Neural cell (in vitro differentiated cells): ENCODE measurements at regions not wholly inside any gene's neighbourhood (a gene's known extent, or its start where the extent isn't known, plus 50 kb on each side); places are given as distances from the start of the nearest gene placed in this dataset.

ENCODE experiments used
- H2AFZ ChIP-seq: fragments of 200-600, 300-800 bp; sonication (generic), shearing (Covaris generic); 2 replicates; pipeline ENCODE4 v1.6.0; 2014; ENCODE audit warnings: low read depth, mild to moderate bottlenecking, antibody characterized with exemption, low read length, moderate library complexity
- H3F3A ChIP-seq: fragments of 200-600 bp; shearing (Covaris generic); 2 replicates; pipeline ENCODE4 v1.6.1; 2016; ENCODE audit warnings: mild to moderate bottlenecking, moderate library complexity, mixed read lengths, antibody characterized with exemption, low read length; ENCODE audit not compliant: insufficient read depth, poor library complexity, severe bottlenecking
- H3K27ac ChIP-seq: fragments of 200-600, 300-800 bp; sonication (generic), shearing (Covaris generic); 2 replicates; pipeline ENCODE4 v1.5.1; 2014; ENCODE audit warnings: mild to moderate bottlenecking, low read length, moderate library complexity
- H3K27me3 ChIP-seq: fragments of 300-800, 200-600 bp; sonication (generic), shearing (Covaris generic); 2 replicates; pipeline ENCODE4 v1.6.0; 2014; ENCODE audit warnings: mild to moderate bottlenecking, low read depth, low read length, moderate library complexity; ENCODE audit not compliant: insufficient read depth
- H3K36me3 ChIP-seq: fragments of 300-800, 200-600 bp; sonication (generic), shearing (Covaris generic); 2 replicates; pipeline ENCODE4 v1.5.1; 2014; ENCODE audit warnings: mild to moderate bottlenecking, antibody characterized with exemption, low read length, moderate library complexity; ENCODE audit not compliant: insufficient read depth
- H3K4me2 ChIP-seq: fragments of 300-800, 200-600 bp; sonication (generic), shearing (Covaris generic); 2 replicates; pipeline ENCODE4 v1.6.0; 2014; ENCODE audit warnings: mild to moderate bottlenecking, low read length
- H3K4me3 ChIP-seq: fragments of 300-800, 200-600 bp; sonication (generic), shearing (Covaris generic); 2 replicates; pipeline ENCODE4 v1.5.1; 2014; ENCODE audit warnings: mild to moderate bottlenecking, low read length, moderate library complexity
- H3K79me2 ChIP-seq: fragments of 200-600 bp; shearing (Covaris generic); replicated peaks from 2 replicates; pipeline ENCODE4 v1.6.0; 2014; ENCODE audit warnings: mild to moderate bottlenecking, low read length, moderate library complexity; ENCODE audit not compliant: insufficient read depth
- H3K9ac ChIP-seq: fragments of 300-800, 200-600 bp; sonication (generic), shearing (Covaris generic); 2 replicates; pipeline ENCODE4 v1.6.1; 2016; ENCODE audit warnings: mild to moderate bottlenecking, low read length, mixed read lengths
- H3K9me2 ChIP-seq: fragments of 200-600 bp; shearing (Covaris generic); 2 replicates; pipeline ENCODE4 v1.6.1; 2016; ENCODE audit warnings: mild to moderate bottlenecking, low read length, mixed read lengths; ENCODE audit not compliant: insufficient read depth
- H3K9me3 ChIP-seq: fragments of 200-600, 300-800 bp; sonication (generic), shearing (Covaris generic); 2 replicates; pipeline ENCODE4 v1.6.1; 2016; ENCODE audit warnings: mild to moderate bottlenecking, mixed run types, low read length, moderate library complexity, mixed read lengths
- H4K20me1 ChIP-seq: fragments of 200-600 bp; shearing (Covaris generic); 2 replicates; pipeline ENCODE4 v1.6.1; 2016; ENCODE audit warnings: mild to moderate bottlenecking, mixed run types; ENCODE audit not compliant: insufficient read depth
- EP300 ChIP-seq: fragments of 450-650 bp; conservative IDR thresholded peaks from 2 replicates; pipeline ENCODE4 v1.6.1; 2014; ENCODE audit warnings: antibody characterized with exemption, mild to moderate bottlenecking, moderate library complexity; ENCODE audit not compliant: poor library complexity, severe bottlenecking
- EZH2 ChIP-seq: fragments of 200-600, 300-800 bp; shearing (Covaris generic), sonication (generic); IDR thresholded peaks from 2 replicates; pipeline ENCODE4 v1.6.1; 2014; ENCODE audit warnings: antibody characterized with exemption, low read length, borderline replicate concordance, mild to moderate bottlenecking; ENCODE audit not compliant: insufficient read depth, poor library complexity, severe bottlenecking
- MXI1 ChIP-seq: fragments of 450-650 bp; conservative IDR thresholded peaks from 2 replicates; pipeline ENCODE4 v1.6.1; 2014; ENCODE audit warnings: antibody characterized with exemption, mild to moderate bottlenecking; ENCODE audit not compliant: poor library complexity, severe bottlenecking
- POLR2AphosphoS5 ChIP-seq: IDR thresholded peaks from 2 replicates; pipeline ENCODE4 v1.6.1; 2012
- RAD21 ChIP-seq: fragments of 450-650 bp; conservative IDR thresholded peaks from 2 replicates; pipeline ENCODE4 v1.6.1; 2014; ENCODE audit warnings: antibody characterized with exemption, mild to moderate bottlenecking, moderate library complexity
- SMC3 ChIP-seq: fragments of 450-650 bp; conservative IDR thresholded peaks from 2 replicates; pipeline ENCODE4 v1.6.1; 2014; ENCODE audit warnings: antibody characterized with exemption, mild to moderate bottlenecking, moderate library complexity; ENCODE audit not compliant: poor library complexity
- TAF1 ChIP-seq: IDR thresholded peaks from 2 replicates; pipeline ENCODE4 v1.6.1; 2012; ENCODE audit warnings: low read depth
- TF ChIP-seq, protein P1 (sequence below): fragments of 450-650 bp; IDR thresholded peaks from 2 replicates; pipeline ENCODE4 v1.5.1; 2014; ENCODE audit warnings: antibody characterized with exemption, mild to moderate bottlenecking, moderate library complexity; ENCODE audit not compliant: poor library complexity, severe bottlenecking
- TF ChIP-seq, protein P2 (sequence below): IDR thresholded peaks from 2 replicates; pipeline ENCODE4 v1.6.1; 2012; ENCODE audit warnings: borderline replicate concordance

DNA sequence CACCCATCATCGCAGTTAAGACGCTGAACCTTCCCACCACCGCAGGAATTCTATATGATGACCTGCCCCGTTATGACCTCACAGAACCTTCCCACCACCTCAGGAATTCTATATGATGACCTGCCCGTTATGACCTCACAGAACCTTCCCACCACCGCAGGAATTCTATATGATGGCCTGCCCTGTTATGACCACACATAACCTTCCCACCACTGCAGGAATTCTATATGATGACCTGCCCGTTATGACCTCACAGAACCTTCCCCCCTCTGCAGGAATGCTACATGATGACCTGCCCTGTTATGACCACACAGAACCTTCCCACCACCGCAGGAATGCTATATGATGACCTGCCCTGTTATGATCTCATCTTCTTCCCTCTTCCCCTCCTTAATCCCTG, 64.3 kb downstream of the IRX1 start:
- H2AFZ ChIP-seq: no peak overlapping the region
- no peak overlapping the region for H3K27ac ChIP-seq
- H3K9me3 ChIP-seq: peaks cover 4% of the 10 kb centered on the region
- no peaks in the 10 kb centered on the region for H3K9me2 ChIP-seq
- no peak overlapping the region for H3K4me2 ChIP-seq
- TF ChIP-seq EZH2: no peak
- no peak for TF ChIP-seq TAF1
- TF ChIP-seq SMC3: no peak
- TF ChIP-seq POLR2AphosphoS5: no peak
- TF ChIP-seq, protein P1, sequence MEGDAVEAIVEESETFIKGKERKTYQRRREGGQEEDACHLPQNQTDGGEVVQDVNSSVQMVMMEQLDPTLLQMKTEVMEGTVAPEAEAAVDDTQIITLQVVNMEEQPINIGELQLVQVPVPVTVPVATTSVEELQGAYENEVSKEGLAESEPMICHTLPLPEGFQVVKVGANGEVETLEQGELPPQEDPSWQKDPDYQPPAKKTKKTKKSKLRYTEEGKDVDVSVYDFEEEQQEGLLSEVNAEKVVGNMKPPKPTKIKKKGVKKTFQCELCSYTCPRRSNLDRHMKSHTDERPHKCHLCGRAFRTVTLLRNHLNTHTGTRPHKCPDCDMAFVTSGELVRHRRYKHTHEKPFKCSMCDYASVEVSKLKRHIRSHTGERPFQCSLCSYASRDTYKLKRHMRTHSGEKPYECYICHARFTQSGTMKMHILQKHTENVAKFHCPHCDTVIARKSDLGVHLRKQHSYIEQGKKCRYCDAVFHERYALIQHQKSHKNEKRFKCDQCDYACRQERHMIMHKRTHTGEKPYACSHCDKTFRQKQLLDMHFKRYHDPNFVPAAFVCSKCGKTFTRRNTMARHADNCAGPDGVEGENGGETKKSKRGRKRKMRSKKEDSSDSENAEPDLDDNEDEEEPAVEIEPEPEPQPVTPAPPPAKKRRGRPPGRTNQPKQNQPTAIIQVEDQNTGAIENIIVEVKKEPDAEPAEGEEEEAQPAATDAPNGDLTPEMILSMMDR: no peak
- TF ChIP-seq MXI1: no peak
- no peak for TF ChIP-seq RAD21
- TF ChIP-seq, protein P2, sequence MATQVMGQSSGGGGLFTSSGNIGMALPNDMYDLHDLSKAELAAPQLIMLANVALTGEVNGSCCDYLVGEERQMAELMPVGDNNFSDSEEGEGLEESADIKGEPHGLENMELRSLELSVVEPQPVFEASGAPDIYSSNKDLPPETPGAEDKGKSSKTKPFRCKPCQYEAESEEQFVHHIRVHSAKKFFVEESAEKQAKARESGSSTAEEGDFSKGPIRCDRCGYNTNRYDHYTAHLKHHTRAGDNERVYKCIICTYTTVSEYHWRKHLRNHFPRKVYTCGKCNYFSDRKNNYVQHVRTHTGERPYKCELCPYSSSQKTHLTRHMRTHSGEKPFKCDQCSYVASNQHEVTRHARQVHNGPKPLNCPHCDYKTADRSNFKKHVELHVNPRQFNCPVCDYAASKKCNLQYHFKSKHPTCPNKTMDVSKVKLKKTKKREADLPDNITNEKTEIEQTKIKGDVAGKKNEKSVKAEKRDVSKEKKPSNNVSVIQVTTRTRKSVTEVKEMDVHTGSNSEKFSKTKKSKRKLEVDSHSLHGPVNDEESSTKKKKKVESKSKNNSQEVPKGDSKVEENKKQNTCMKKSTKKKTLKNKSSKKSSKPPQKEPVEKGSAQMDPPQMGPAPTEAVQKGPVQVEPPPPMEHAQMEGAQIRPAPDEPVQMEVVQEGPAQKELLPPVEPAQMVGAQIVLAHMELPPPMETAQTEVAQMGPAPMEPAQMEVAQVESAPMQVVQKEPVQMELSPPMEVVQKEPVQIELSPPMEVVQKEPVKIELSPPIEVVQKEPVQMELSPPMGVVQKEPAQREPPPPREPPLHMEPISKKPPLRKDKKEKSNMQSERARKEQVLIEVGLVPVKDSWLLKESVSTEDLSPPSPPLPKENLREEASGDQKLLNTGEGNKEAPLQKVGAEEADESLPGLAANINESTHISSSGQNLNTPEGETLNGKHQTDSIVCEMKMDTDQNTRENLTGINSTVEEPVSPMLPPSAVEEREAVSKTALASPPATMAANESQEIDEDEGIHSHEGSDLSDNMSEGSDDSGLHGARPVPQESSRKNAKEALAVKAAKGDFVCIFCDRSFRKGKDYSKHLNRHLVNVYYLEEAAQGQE: no peak
- no peak for TF ChIP-seq EP300
- H3K36me3 ChIP-seq: no peaks in the 10 kb centered on the region
- no peak overlapping the region for H3K9ac ChIP-seq
- no peak overlapping the region for H3K4me3 ChIP-seq
- H4K20me1 ChIP-seq: no peaks in the 10 kb centered on the region
- no peaks in the 10 kb centered on the region for H3K79me2 ChIP-seq
- H3F3A ChIP-seq: no peaks in the 10 kb centered on the region
- H3K27me3 ChIP-seq: no peaks in the 10 kb centered on the region

DNA sequence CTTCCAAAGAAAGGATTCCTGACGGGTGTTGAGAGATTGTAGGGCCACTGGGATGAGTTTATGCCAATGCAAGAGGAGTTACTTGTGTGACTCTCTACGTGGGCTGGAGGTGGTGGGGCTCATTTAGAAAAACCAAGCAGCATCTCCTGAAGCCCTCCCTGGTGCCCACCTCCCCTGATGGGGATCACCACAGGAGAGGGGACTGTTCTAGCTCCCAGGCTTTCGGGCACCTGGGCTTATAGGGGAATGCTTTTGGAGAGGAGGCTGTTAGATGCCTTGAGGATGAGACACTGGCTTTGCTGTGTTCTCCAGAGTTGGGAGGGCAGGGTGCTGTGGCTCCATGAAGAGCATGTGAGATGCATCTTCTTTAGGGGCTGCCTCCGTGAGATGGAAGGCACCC, 65.0 kb downstream of the IRX1 start:
- Histone ChIP-seq H3K9me3 (peaks cover 4% of the 10 kb centered on the region), H3K79me2 (no peaks in the 10 kb centered on the region), H2AFZ (no peak overlapping the region), H3K4me3 (no peak overlapping the region), H3K36me3 (no peaks in the 10 kb centered on the region), H3F3A (no peaks in the 10 kb centered on the region), H3K27me3 (no peaks in the 10 kb centered on the region), H3K4me2 (no peak overlapping the region), H3K9me2 (no peaks in the 10 kb centered on the region), H3K27ac (no peak overlapping the region), H3K9ac (no peak overlapping the region), H4K20me1 (no peaks in the 10 kb centered on the region)
- TF ChIP-seq RAD21 (no peak), EP300 (no peak), POLR2AphosphoS5 (no peak), EZH2 (no peak)
- TF ChIP-seq, protein P1: no peak
- TF ChIP-seq, protein P2: no peak
